GM12874 (cell line): ENCODE measurements at regions not wholly inside any gene's neighbourhood (a gene's known extent, or its start where the extent isn't known, plus 50 kb on each side); places are given as distances from the start of the nearest gene placed in this dataset.

ENCODE experiments used
- TF ChIP-seq, protein P1 (sequence below): IDR thresholded peaks from 2 replicates; pipeline ENCODE4 v1.5.1; 2011; ENCODE audit warnings: low read depth, mild to moderate bottlenecking, control low read depth, low read length, moderate library complexity; ENCODE audit not compliant: insufficient read depth

DNA sequence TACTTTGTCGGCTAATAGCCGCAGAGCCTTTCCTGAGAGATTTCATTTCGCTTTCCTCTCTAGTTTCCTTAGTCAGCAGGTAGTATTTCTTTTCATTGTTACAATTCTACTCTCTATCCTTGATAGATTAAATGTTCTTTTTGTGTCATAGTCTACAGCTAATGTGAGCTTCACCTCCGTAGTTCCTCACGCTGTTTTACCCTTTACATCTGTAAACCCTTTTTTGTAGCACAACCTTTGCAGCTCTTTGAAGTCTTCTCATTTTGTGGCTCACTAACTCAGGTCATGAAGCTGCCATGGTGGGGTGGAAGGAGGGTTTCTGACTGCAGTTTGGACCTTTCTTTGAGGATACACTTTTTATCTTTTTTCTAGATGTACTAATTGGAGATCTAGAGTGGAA is 1008.8 kb upstream of the PABPC4L start:
- TF ChIP-seq, protein P1, sequence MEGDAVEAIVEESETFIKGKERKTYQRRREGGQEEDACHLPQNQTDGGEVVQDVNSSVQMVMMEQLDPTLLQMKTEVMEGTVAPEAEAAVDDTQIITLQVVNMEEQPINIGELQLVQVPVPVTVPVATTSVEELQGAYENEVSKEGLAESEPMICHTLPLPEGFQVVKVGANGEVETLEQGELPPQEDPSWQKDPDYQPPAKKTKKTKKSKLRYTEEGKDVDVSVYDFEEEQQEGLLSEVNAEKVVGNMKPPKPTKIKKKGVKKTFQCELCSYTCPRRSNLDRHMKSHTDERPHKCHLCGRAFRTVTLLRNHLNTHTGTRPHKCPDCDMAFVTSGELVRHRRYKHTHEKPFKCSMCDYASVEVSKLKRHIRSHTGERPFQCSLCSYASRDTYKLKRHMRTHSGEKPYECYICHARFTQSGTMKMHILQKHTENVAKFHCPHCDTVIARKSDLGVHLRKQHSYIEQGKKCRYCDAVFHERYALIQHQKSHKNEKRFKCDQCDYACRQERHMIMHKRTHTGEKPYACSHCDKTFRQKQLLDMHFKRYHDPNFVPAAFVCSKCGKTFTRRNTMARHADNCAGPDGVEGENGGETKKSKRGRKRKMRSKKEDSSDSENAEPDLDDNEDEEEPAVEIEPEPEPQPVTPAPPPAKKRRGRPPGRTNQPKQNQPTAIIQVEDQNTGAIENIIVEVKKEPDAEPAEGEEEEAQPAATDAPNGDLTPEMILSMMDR, result no peak

GRCh38 chr4:135207531-135207930 is 1005.9 kb upstream of the PABPC4L start:
- TF ChIP-seq, protein P1, result no peak

DNA sequence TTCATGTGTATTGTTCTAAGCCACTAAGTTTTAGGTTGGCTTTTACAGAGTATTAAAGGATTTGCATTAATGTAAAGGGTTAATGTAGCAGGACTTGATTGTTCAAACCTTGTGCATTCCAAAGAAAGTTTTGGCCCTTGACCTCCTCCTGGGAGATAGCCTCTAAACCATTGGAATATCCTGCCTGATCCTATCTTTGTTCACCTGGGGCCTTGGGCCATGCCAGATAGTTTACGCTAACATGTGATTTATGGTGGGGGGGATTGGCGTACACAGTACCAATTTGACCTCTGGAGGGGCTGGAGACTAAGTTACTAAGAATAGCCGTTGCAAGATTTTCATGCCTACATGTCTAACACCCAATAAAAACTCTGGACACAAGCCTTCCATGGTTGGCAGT is 1002.7 kb upstream of the PABPC4L start:
- TF ChIP-seq, protein P1, result no peak

DNA sequence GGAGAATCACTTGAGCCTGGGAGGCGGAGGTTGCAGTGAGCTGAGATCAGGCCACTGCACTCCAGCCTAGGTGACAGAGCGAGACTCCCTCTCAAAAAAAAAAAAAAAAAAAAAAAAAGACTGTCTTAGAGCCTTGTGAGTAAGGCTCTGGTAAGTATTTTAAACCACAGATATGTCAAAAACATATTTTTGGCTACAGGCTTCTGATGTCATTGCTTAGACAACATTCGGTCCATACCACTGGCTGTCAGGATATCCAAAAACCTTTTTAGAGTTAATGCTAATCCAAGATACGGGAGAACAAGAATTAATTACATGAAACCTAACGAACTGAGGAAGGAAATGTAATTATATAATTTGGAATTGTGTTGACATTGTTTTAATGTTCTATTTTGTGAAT is 999.5 kb upstream of the PABPC4L start:
- TF ChIP-seq, protein P1, result no peak

DNA sequence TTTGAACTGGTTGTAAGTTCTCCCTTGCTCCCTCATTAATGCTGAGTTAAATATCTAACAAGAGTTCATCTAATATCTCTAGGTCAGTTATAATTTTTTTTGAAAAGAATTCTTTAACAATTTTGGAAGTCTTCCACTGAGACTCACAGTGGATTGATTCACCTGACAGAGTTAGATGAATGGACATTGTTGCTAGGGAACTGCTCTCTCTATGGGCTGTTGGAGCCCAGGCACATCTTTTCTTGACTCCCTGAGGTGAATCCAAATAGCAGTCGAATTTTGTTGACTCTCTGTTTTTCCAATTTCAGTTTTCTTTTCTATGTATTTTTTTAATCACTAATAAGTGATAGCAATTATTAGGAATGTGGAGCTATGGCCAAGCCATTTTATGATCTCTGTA is 996.1 kb upstream of the PABPC4L start:
- TF ChIP-seq, protein P1, result no peak

DNA sequence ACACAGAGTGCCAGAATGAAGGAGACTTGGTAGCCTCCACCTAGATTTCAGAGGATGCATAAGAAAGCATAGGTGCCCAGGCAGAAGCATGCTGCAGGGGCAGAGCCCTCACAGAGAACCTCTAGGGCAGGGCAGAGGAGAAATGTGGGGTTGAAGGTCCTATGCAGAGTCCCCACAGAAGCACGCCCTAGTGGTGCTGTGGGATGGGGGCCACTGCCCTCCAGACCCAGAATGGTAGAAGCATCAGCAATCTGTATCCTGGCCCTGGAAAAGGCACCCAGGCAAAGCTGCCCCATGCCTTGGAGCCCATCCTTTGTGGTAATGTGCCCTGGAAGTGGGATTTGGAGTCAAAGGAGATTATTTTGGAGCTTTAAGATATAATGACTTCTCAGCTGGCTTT is 992.9 kb upstream of the PABPC4L start:
- TF ChIP-seq, protein P1, result no peak

- TF ChIP-seq, protein P1, result no peak
Observed at GRCh38 chr4:135192751-135193535, 991.4 kb upstream of the PABPC4L start.
